ENCODE measurements at regions not wholly inside any gene's neighbourhood (a gene's known extent, or its start where the extent isn't known, plus 50 kb on each side); places are given as distances from the start of the nearest gene placed in this dataset.

GRCh38 chr6:105795913-105796517 is 290.1 kb upstream of the PRDM1 start:
- no TSS peak for BruUV-seq (replicated peaks)
- intact Hi-C loops (cut with micrococcal nuclease; ENCODE audit: unreplicated experiment), result no loop called here
- no peak for DNase-seq (ENCODE audit: low spot score)
- Histone ChIP-seq H3K27ac (ENCODE audit: low read depth, low read length, poor library complexity, severe bottlenecking) (no peak overlapping the region), H3K36me3 (ENCODE audit: insufficient read depth, low read length) (no peaks in the 10 kb centered on the region), H3K4me2 (ENCODE audit: low read length) (no peak overlapping the region), H3K4me3 (ENCODE audit: low read depth, low read length, poor library complexity, severe bottlenecking) (no peak overlapping the region), H3K79me2 (ENCODE audit: insufficient read depth, low read depth, low read length) (no peaks in the 10 kb centered on the region), H4K20me1 (ENCODE audit: insufficient read depth, low read length) (no peaks in the 10 kb centered on the region), H3K4me1 (ENCODE audit: insufficient read depth, low read length, poor library complexity, severe bottlenecking) (peaks cover 43% of the 10 kb centered on the region), H3K9me2 (ENCODE audit: insufficient read depth, low read length) (no peaks in the 10 kb centered on the region), H2AFZ (ENCODE audit: low read length) (no peak overlapping the region), H3K9me3 (ENCODE audit: low read length) (no peaks in the 10 kb centered on the region)
- ChIA-PET CTCF (ENCODE audit: unreplicated experiment) (no interaction called here), POLR2A (interaction anchor here (1.2 kb wide), 1 partner anchor 8 kb away, joined by 5 read pairs; no protein-coding TSS in a partner anchor)
- TF ChIP-seq EZH2phosphoT487 (IDR thresholded peaks at IDR 0.05; ENCODE audit: borderline replicate concordance, low read depth, low read length) (no peak), CTCF (conservative IDR thresholded peaks at IDR 0.05; ENCODE audit: low read length) (no peak)

- no peaks in the 10 kb centered on the region for H3K79me2 ChIP-seq (ENCODE audit: insufficient read depth, low read depth, low read length)
- H3K9me3 ChIP-seq (ENCODE audit: low read length), result no peaks in the 10 kb centered on the region
- no peaks in the 10 kb centered on the region for H3K9me2 ChIP-seq (ENCODE audit: insufficient read depth, low read length)
- no TSS peak for BruUV-seq (replicated peaks)
- ChIA-PET POLR2A (interaction anchor here (0.7 to 1.2 kb wide), 2 partner anchors 8 to 1162 kb away, joined by 3 to 5 read pairs; no protein-coding TSS in a partner anchor), CTCF (ENCODE audit: unreplicated experiment) (no interaction called here)
- H3K36me3 ChIP-seq (ENCODE audit: insufficient read depth, low read length), result no peaks in the 10 kb centered on the region
- peaks cover 50% of the 10 kb centered on the region for H3K4me1 ChIP-seq (ENCODE audit: insufficient read depth, low read length, poor library complexity, severe bottlenecking)
- no peak for DNase-seq (ENCODE audit: low spot score)
- H3K4me3 ChIP-seq (ENCODE audit: low read depth, low read length, poor library complexity, severe bottlenecking), result no peak overlapping the region
- intact Hi-C loops (cut with micrococcal nuclease; ENCODE audit: unreplicated experiment), result no loop called here
- no peaks in the 10 kb centered on the region for H4K20me1 ChIP-seq (ENCODE audit: insufficient read depth, low read length)
- TF ChIP-seq CTCF (conservative IDR thresholded peaks at IDR 0.05; ENCODE audit: low read length) (no peak), EZH2phosphoT487 (IDR thresholded peaks at IDR 0.05; ENCODE audit: borderline replicate concordance, low read depth, low read length) (no peak)
- no peak overlapping the region; the same call in 1 of the 2 replicates for H3K4me2 ChIP-seq (ENCODE audit: low read length)
- H2AFZ ChIP-seq (ENCODE audit: low read length), result no peak overlapping the region
- H3K27ac ChIP-seq (ENCODE audit: low read depth, low read length, poor library complexity, severe bottlenecking), result no peak overlapping the region
Observed at GRCh38 chr6:105795366-105795765, 290.8 kb upstream of the PRDM1 start.

- no TSS peak for BruUV-seq (replicated peaks)
- no peaks in the 10 kb centered on the region for H3K79me2 ChIP-seq (ENCODE audit: insufficient read depth, low read depth, low read length)
- no peaks in the 10 kb centered on the region for H3K9me3 ChIP-seq (ENCODE audit: low read length)
- H3K27ac ChIP-seq (ENCODE audit: low read depth, low read length, poor library complexity, severe bottlenecking), result no peak overlapping the region
- ChIA-PET POLR2A (interaction anchor here (0.5 to 1.2 kb wide), 4 partner anchors 9 to 1162 kb away, joined by 3 to 5 read pairs (median 4); no protein-coding TSS in a partner anchor), CTCF (ENCODE audit: unreplicated experiment) (no interaction called here)
- peak; percentile 40 for DNase-seq (ENCODE audit: low spot score)
- H3K36me3 ChIP-seq (ENCODE audit: insufficient read depth, low read length), result no peaks in the 10 kb centered on the region
- intact Hi-C loops (cut with micrococcal nuclease; ENCODE audit: unreplicated experiment), result loop anchor here (5.0 kb wide), 2 partner anchors 82 to 197 kb away; no protein-coding TSS in a partner anchor
- H3K4me2 ChIP-seq (ENCODE audit: low read length), result peak overlapping the region; percentile 13
- H3K9me2 ChIP-seq (ENCODE audit: insufficient read depth, low read length), result no peaks in the 10 kb centered on the region
- no peaks in the 10 kb centered on the region for H4K20me1 ChIP-seq (ENCODE audit: insufficient read depth, low read length)
- H3K4me3 ChIP-seq (ENCODE audit: low read depth, low read length, poor library complexity, severe bottlenecking), result no peak overlapping the region
- no peak overlapping the region; the same call in 1 of the 2 replicates for H2AFZ ChIP-seq (ENCODE audit: low read length)
- peaks cover 53% of the 10 kb centered on the region for H3K4me1 ChIP-seq (ENCODE audit: insufficient read depth, low read length, poor library complexity, severe bottlenecking)
- TF ChIP-seq EZH2phosphoT487 (IDR thresholded peaks at IDR 0.05; ENCODE audit: borderline replicate concordance, low read depth, low read length) (no peak), CTCF (conservative IDR thresholded peaks at IDR 0.05; ENCODE audit: low read length) (no peak)
Observed at GRCh38 chr6:105794870-105795269, 291.3 kb upstream of the PRDM1 start.

Measured in OCI-LY7 (cell line).